Esophagus muscularis mucosa (tissue), 3 donors: ENCODE measurements at regions not wholly inside any gene's neighbourhood (a gene's known extent, or its start where the extent isn't known, plus 50 kb on each side); places are given as distances from the start of the nearest gene placed in this dataset.

Experiments used
- POLR2A ChIP-seq: fragments of 450-650 bp; IDR thresholded peaks from one replicate; pipeline ENCODE4 v1.6.1; 2017; ENCODE audit warnings: antibody characterized with exemption, moderate library complexity, mild to moderate bottlenecking, low read depth
- POLR2AphosphoS5 ChIP-seq, 2 donors: sonication (generic); formaldehyde crosslinking; IDR thresholded peaks; one replicate each; pipeline ENCODE4 v1.6.1; 2017; ENCODE audit warnings: antibody characterized with exemption in 2 of 2
- TF ChIP-seq, protein P1 (sequence below), 3 experiments: fragments of 200-600 bp in 2 of 3; fragments of 450-650 bp in 1 of 3; sonication (generic) in 2 of 3; IDR thresholded peaks; one replicate each; pipeline ENCODE4 v1.5.1; 2017 to 2019; ENCODE audit warnings: antibody characterized with exemption in 3 of 3, mild to moderate bottlenecking in 2 of 3, moderate library complexity in 1 of 3

DNA sequence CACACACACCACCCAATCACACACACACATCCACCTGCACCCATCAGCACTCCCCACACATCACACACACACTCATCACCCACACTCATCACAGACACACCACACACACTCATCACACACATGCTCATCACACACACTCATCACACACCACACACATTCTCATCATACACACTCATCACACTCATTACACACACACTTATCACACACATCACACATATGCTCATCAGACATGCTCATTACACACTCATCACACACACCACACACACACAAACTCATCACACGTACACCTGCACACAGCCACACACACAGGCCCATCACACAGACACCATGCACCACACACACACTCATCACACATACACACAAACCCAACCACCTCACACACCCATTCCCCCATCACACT is 107.5 kb upstream of the C14orf180 start:
- TF ChIP-seq, protein P1, sequence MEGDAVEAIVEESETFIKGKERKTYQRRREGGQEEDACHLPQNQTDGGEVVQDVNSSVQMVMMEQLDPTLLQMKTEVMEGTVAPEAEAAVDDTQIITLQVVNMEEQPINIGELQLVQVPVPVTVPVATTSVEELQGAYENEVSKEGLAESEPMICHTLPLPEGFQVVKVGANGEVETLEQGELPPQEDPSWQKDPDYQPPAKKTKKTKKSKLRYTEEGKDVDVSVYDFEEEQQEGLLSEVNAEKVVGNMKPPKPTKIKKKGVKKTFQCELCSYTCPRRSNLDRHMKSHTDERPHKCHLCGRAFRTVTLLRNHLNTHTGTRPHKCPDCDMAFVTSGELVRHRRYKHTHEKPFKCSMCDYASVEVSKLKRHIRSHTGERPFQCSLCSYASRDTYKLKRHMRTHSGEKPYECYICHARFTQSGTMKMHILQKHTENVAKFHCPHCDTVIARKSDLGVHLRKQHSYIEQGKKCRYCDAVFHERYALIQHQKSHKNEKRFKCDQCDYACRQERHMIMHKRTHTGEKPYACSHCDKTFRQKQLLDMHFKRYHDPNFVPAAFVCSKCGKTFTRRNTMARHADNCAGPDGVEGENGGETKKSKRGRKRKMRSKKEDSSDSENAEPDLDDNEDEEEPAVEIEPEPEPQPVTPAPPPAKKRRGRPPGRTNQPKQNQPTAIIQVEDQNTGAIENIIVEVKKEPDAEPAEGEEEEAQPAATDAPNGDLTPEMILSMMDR (IDR thresholded peaks at IDR 0.05) = no peak
- TF ChIP-seq POLR2A (no peak), POLR2AphosphoS5 (IDR thresholded peaks at IDR 0.05) (no peak)
